ENCODE measurements at regions not wholly inside any gene's neighbourhood (a gene's known extent, or its start where the extent isn't known, plus 50 kb on each side); places are given as distances from the start of the nearest gene placed in this dataset.

DNA sequence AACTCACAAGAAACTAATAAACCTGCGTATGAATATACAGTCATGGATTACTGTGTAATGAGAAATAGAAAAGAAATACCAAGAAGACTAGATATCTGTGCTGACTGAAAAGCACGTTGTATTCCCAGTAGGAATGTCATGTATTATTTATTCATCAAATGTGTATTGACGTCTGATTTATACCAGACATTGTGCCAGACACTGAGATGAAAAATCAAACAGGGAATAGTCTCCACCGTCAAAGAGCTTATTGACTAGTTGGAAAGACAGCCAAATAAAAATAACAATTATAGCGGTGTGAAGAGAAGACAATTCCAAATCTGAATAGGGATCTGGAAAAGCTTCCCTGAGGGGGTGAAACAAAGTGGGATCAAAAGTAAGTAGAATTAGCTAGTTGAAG, 687.6 kb downstream of the C4orf33 start:
- TF ChIP-seq, protein P1, sequence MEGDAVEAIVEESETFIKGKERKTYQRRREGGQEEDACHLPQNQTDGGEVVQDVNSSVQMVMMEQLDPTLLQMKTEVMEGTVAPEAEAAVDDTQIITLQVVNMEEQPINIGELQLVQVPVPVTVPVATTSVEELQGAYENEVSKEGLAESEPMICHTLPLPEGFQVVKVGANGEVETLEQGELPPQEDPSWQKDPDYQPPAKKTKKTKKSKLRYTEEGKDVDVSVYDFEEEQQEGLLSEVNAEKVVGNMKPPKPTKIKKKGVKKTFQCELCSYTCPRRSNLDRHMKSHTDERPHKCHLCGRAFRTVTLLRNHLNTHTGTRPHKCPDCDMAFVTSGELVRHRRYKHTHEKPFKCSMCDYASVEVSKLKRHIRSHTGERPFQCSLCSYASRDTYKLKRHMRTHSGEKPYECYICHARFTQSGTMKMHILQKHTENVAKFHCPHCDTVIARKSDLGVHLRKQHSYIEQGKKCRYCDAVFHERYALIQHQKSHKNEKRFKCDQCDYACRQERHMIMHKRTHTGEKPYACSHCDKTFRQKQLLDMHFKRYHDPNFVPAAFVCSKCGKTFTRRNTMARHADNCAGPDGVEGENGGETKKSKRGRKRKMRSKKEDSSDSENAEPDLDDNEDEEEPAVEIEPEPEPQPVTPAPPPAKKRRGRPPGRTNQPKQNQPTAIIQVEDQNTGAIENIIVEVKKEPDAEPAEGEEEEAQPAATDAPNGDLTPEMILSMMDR (IDR thresholded peaks at IDR 0.05), result no peak
- TF ChIP-seq POLR2A (IDR thresholded peaks at IDR 0.05) (no peak), EP300 (IDR thresholded peaks at IDR 0.05) (no peak), POLR2AphosphoS5 (IDR thresholded peaks at IDR 0.05) (no peak)

Measured in gastroesophageal sphincter (tissue), 3 donors.